ENCODE measurements at regions not wholly inside any gene's neighbourhood (a gene's known extent, or its start where the extent isn't known, plus 50 kb on each side); places are given as distances from the start of the nearest gene placed in this dataset.

DNA sequence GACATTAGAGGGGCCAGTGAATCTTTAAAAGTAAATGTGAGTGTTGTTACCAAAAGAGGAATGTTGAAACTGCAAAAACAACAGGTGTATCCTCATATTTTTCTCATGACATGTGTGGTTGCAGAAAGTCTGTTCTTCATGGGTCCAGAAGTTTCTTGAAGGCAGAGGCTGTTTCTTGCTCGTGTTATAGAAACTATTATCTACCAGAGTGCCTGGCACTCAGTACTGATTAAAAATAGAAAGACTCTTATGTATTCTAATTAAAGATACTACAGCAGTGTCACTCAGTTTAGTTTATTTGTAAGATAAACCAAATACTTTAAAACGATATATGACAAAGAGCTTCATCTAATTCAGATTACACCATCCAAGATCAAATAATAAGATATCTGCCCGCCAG lies 1864.2 kb upstream of the WWC1 start:
- Histone ChIP-seq H3K36me3 (no peaks in the 10 kb centered on the region), H3K27ac (no peak overlapping the region), H3K4me1 (no peaks in the 10 kb centered on the region), H3K27me3 (no peaks in the 10 kb centered on the region), H3K9me3 (no peaks in the 10 kb centered on the region), H3K4me3 (no peak overlapping the region)
- intact Hi-C loops (cut with DNase I) = no loop called here
- ATAC-seq (no peak), DNase-seq (no peak)
- TF ChIP-seq, protein P1, sequence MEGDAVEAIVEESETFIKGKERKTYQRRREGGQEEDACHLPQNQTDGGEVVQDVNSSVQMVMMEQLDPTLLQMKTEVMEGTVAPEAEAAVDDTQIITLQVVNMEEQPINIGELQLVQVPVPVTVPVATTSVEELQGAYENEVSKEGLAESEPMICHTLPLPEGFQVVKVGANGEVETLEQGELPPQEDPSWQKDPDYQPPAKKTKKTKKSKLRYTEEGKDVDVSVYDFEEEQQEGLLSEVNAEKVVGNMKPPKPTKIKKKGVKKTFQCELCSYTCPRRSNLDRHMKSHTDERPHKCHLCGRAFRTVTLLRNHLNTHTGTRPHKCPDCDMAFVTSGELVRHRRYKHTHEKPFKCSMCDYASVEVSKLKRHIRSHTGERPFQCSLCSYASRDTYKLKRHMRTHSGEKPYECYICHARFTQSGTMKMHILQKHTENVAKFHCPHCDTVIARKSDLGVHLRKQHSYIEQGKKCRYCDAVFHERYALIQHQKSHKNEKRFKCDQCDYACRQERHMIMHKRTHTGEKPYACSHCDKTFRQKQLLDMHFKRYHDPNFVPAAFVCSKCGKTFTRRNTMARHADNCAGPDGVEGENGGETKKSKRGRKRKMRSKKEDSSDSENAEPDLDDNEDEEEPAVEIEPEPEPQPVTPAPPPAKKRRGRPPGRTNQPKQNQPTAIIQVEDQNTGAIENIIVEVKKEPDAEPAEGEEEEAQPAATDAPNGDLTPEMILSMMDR (IDR thresholded peaks at IDR 0.05) = no peak

DNA sequence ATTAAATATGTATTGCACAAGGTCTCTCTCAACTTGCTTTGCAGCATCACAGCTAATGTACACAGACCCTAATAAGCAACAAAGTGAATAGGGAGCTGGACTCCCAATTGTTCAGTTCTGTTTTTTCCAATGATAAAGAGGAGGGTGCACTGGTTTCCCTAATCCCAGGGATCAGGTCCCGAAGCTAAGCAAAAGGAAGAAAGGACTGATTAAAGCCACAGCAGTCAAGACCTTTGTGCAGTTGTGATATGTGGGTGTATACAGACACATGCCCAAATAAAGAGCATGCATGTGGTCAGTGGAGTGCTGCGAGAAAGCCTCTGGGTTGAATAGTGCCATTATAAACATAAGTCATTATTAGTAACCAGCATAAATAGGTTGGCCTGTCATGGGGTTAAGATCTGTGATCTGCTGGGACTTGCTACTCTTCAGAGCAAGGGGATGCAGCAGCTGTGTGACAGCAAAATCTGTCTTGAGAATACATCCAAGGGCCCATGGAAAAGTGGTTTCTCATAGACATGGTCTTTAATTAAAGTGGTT lies 1863.1 kb upstream of the WWC1 start:
- ATAC-seq (no peak), DNase-seq (no peak)
- no peaks in the 10 kb centered on the region for H3K9me3 ChIP-seq
- H3K4me3 ChIP-seq = no peak overlapping the region
- H3K27ac ChIP-seq = no peak overlapping the region
- intact Hi-C loops (cut with DNase I) = no loop called here
- no peaks in the 10 kb centered on the region for H3K36me3 ChIP-seq
- H3K4me1 ChIP-seq = no peaks in the 10 kb centered on the region
- H3K27me3 ChIP-seq = no peaks in the 10 kb centered on the region
- TF ChIP-seq, protein P1 (IDR thresholded peaks at IDR 0.05) = no peak

DNA sequence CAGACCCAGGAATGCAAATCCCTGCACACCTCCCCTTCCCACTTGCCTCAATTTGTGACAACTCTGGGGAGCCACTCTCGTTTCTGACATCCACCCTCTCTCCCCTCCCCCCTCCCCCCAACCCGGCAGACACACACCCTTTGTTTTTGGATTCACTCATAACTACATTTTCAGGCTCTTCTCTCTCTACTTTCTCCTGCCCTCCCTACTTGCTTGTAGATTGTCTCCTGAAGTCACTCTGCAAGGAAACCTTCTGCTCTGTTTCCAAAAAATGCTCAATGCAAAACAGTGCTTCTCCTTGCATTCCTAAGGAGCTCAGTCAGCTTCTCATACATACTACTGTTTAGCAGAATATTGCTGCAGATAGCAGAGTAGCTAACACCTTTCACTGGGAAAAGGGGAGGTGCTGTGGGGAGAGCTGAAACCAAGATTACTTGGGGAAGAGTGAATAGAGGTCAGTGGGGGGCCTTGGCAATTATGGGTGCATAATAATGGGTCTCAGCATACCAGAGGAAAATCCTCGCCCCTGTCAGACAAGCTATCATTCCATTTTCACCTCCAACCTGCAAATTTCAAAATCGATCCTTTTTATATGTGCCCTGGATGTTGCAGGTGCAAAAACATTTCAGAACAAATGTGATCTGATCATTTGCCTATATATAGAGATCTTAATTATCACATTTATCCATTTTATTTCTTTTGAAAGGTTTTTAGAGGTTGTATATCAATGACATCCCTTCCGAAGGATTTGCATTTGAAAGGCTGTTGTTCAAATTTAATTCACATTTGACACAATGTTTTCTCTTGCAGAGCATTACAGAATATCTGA lies 1860.7 kb upstream of the WWC1 start:
- no peaks in the 10 kb centered on the region for H3K4me1 ChIP-seq
- DNase-seq = no peak
- H3K27me3 ChIP-seq = no peaks in the 10 kb centered on the region
- no peak overlapping the region for H3K4me3 ChIP-seq
- no peak for ATAC-seq
- H3K27ac ChIP-seq = no peak overlapping the region
- intact Hi-C loops (cut with DNase I) = no loop called here
- no peaks in the 10 kb centered on the region for H3K9me3 ChIP-seq
- TF ChIP-seq, protein P1 (IDR thresholded peaks at IDR 0.05) = no peak
- H3K36me3 ChIP-seq = no peaks in the 10 kb centered on the region

DNA sequence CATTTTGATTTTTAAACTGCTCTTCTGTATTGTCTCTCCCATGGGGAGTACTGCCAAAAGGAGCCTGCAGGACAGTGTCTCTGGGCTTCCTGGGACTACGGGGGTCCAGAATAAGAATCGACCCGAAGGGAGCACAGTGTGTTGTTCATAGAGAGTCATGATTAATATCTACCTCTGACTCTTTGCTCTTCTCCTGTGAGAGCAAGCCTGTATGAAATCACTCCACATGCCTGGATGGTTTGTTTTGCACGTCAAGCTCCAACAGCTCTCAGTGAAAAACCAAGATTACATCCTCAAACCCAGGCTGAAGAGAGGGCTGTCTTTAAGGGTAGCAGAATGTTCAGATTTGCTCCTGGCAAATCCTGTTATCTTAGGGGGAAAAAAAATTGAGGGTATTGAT lies 1860.0 kb upstream of the WWC1 start:
- TF ChIP-seq, protein P1 (IDR thresholded peaks at IDR 0.05) = no peak
- Histone ChIP-seq H3K27me3 (no peaks in the 10 kb centered on the region), H3K4me1 (no peaks in the 10 kb centered on the region), H3K9me3 (no peaks in the 10 kb centered on the region), H3K36me3 (no peaks in the 10 kb centered on the region), H3K4me3 (no peak overlapping the region), H3K27ac (no peak overlapping the region)
- ATAC-seq (no peak), DNase-seq (no peak)
- intact Hi-C loops (cut with DNase I) = no loop called here

DNA sequence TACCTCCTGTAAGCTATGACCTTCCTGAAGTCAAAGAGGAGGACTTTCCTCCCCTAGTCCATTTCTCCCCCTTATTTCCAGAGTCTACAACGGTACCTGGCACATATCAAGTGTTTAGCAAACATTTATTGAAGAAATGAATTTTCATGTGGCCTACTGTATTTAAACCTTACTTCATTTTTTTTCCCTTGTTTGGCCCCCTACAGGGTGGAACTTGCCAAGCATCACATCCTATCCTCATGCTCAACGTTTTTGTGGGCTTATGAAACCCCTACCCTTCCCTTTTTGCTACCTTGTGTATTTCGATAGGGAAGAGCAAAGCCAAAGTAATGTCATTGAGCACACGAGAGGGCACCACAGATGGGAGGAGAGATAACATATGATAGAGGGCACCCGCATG lies 1857.8 kb upstream of the WWC1 start:
- Histone ChIP-seq H3K4me1 (no peaks in the 10 kb centered on the region), H3K4me3 (no peak overlapping the region), H3K36me3 (no peaks in the 10 kb centered on the region), H3K9me3 (no peaks in the 10 kb centered on the region), H3K27ac (no peak overlapping the region), H3K27me3 (no peaks in the 10 kb centered on the region)
- DNase-seq (no peak), ATAC-seq (no peak)
- intact Hi-C loops (cut with DNase I) = no loop called here
- TF ChIP-seq, protein P1 (IDR thresholded peaks at IDR 0.05) = no peak

Measured in upper lobe of right lung (tissue), 1 donor.